Left ventricle myocardium inferior (tissue), 1 donor: ENCODE measurements at regions not wholly inside any gene's neighbourhood (a gene's known extent, or its start where the extent isn't known, plus 50 kb on each side); places are given as distances from the start of the nearest gene placed in this dataset.

Experiments
- DNase-seq: peaks from one replicate; pipeline ENCODE4 v3.0.0-alpha.2; 2020
- H3K27ac ChIP-seq: fragments of 200-600 bp; replicated peaks from 2 replicates; pipeline ENCODE4 v1.8.0; 2021
- H3K27me3 ChIP-seq: fragments of 200-600 bp; 2 replicates; pipeline ENCODE4 v1.8.0; 2021; ENCODE audit warnings: low read depth
- H3K36me3 ChIP-seq: fragments of 200-600 bp; 2 replicates; pipeline ENCODE4 v1.8.0; 2021
- H3K4me1 ChIP-seq: fragments of 200-600 bp; 2 replicates; pipeline ENCODE4 v1.8.0; 2021
- H3K4me3 ChIP-seq: fragments of 200-600 bp; 2 replicates; pipeline ENCODE4 v1.8.0; 2021; ENCODE audit warnings: mild to moderate bottlenecking, moderate library complexity
- H3K9me3 ChIP-seq: fragments of 200-600 bp; replicated peaks from 2 replicates; pipeline ENCODE4 v1.8.0; 2021
- intact Hi-C: fragments of 100-400 bp; cut with micrococcal nuclease; formaldehyde crosslinking; loops from one replicate; pipeline ENCODE4 v1.11.0; 2022
- TF ChIP-seq, protein P1 (sequence below): fragments of 200-600 bp; IDR thresholded peaks from 2 replicates; pipeline ENCODE4 v1.8.0; 2021; ENCODE audit warnings: antibody characterized with exemption, mild to moderate bottlenecking, borderline replicate concordance
- donor health status: DM: no; HTN: yes; CAD: no; lungs with severe emphysema.

DNA sequence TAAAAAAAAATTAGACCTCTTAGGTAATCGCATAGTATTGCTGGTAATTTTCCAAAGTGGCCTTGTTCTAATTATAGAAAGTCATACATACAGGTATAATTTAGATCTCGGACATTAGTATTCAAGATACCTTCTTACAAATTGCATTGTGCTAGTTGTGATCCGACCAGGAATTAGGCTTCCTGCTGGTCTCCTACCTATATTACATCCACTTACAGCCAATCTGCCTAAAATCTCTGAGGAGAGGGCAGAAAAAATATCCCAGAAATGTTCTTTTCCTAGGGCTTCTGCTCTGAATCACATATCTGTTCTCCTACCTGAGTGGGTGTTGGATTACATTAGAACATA, 314.7 kb upstream of the GULP1 start:
- Histone ChIP-seq H3K27ac (no peak overlapping the region), H3K36me3 (no peaks in the 10 kb centered on the region), H3K4me1 (peaks cover 8% of the 10 kb centered on the region), H3K4me3 (no peak overlapping the region), H3K27me3 (no peaks in the 10 kb centered on the region), H3K9me3 (no peaks in the 10 kb centered on the region)
- intact Hi-C loops = no loop called here
- TF ChIP-seq, protein P1, sequence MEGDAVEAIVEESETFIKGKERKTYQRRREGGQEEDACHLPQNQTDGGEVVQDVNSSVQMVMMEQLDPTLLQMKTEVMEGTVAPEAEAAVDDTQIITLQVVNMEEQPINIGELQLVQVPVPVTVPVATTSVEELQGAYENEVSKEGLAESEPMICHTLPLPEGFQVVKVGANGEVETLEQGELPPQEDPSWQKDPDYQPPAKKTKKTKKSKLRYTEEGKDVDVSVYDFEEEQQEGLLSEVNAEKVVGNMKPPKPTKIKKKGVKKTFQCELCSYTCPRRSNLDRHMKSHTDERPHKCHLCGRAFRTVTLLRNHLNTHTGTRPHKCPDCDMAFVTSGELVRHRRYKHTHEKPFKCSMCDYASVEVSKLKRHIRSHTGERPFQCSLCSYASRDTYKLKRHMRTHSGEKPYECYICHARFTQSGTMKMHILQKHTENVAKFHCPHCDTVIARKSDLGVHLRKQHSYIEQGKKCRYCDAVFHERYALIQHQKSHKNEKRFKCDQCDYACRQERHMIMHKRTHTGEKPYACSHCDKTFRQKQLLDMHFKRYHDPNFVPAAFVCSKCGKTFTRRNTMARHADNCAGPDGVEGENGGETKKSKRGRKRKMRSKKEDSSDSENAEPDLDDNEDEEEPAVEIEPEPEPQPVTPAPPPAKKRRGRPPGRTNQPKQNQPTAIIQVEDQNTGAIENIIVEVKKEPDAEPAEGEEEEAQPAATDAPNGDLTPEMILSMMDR = no peak
- no peak for DNase-seq

DNA sequence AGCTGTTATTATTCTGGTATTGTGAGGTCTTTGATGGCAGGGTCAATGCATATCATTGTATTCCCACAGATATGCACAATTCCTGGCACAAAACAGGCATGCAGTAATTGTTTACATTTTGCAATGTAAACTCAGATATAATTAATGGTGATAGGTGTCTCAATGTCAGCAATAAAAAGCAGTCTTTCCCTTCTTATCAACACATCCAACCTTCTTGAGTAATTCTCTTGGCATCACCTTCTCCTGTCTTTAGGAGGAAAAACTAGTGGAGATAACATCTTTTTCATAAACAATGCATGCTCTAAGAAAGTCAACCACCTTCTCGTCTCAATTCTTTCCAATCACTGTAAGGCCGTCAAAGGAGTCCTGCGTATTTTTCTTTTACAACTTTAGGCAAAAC, 313.3 kb upstream of the GULP1 start:
- Histone ChIP-seq H3K36me3 (no peaks in the 10 kb centered on the region), H3K27ac (no peak overlapping the region), H3K9me3 (no peaks in the 10 kb centered on the region), H3K27me3 (no peaks in the 10 kb centered on the region), H3K4me1 (peaks cover 22% of the 10 kb centered on the region), H3K4me3 (no peak overlapping the region)
- no peak for DNase-seq
- intact Hi-C loops = no loop called here
- TF ChIP-seq, protein P1 = no peak

DNA sequence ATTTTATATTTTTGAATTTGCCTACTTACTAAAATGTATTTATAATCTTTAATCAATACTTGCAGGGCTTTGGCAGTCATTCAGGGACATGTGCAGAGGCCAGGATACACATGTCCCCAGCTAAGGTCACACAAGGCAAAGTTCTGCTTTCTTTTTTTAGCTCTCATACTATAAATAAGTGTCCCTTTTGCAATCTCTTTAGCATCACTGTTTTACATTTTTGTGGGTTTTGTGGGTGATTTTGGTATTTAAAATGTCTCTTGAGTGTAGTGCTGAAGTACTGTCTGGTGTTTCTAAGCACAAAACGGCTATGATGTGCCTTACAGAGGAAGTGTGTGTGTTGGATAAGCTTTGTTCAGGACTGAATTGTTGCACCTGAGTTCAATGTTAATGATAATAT, 309.0 kb upstream of the GULP1 start:
- no peaks in the 10 kb centered on the region for H3K27me3 ChIP-seq
- DNase-seq = peak; percentile 20
- TF ChIP-seq, protein P1 = no peak
- H3K9me3 ChIP-seq = no peaks in the 10 kb centered on the region
- no peak overlapping the region for H3K27ac ChIP-seq
- intact Hi-C loops = no loop called here
- peaks cover 38% of the 10 kb centered on the region for H3K4me1 ChIP-seq
- no peak overlapping the region for H3K4me3 ChIP-seq
- H3K36me3 ChIP-seq = no peaks in the 10 kb centered on the region

DNA sequence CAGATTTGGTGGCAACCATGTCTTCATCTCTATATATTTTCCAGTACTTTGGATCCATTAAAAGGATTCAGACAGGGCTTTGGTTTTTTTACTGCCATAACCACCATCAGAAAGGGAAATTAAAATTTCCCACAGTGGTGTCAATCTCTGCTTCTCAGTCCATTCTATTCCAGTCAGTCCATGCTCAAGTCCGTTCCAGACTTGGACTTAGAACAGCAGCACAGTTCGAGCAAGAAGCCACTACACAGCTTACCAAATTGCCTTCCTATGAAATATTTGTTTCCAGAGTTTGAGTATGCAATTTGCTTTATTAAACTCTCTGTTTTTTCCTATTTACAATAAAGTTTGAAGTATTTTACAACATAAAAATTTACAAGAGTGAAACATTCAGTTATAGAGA, 306.5 kb upstream of the GULP1 start:
- DNase-seq = no peak
- Histone ChIP-seq H3K9me3 (no peaks in the 10 kb centered on the region), H3K36me3 (no peaks in the 10 kb centered on the region), H3K27me3 (no peaks in the 10 kb centered on the region), H3K27ac (no peak overlapping the region), H3K4me3 (no peak overlapping the region), H3K4me1 (peaks cover 38% of the 10 kb centered on the region)
- TF ChIP-seq, protein P1 = no peak
- intact Hi-C loops = no loop called here

DNA sequence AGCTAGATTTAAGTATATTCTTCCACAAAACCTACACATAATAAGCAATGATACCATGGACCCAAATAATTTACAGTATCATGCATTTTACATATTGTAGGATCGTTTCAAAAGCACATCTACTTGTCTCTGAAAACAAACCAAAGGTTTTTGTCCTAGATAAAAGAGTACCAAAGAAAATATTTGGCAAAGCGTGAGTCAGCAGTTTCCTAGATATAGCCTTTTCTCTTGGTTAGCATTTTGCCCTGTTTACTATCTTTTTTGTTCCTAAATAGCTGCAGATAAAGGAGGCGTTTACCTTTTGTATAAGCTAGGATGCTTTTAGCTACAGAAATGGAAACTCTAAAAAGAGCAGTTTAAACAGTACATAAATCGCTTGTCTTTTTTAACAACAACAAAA, 305.8 kb upstream of the GULP1 start:
- no peaks in the 10 kb centered on the region for H3K27me3 ChIP-seq
- H3K9me3 ChIP-seq = no peaks in the 10 kb centered on the region
- TF ChIP-seq, protein P1 = no peak
- intact Hi-C loops = no loop called here
- H3K4me3 ChIP-seq = no peak overlapping the region
- H3K4me1 ChIP-seq = peaks cover 38% of the 10 kb centered on the region
- H3K27ac ChIP-seq = no peak overlapping the region
- no peaks in the 10 kb centered on the region for H3K36me3 ChIP-seq
- DNase-seq = no peak
